SIG-M5 treated with dmso at 0.1 percent for 504 hours (cell line): ENCODE measurements at regions not wholly inside any gene's neighbourhood (a gene's known extent, or its start where the extent isn't known, plus 50 kb on each side); places are given as distances from the start of the nearest gene placed in this dataset.

Experiments
- DNase-seq: peaks from one replicate; lab custom pipeline; 2025; ENCODE audit not compliant: unreplicated experiment; lab: John Stamatoyannopoulos, UW

DNA sequence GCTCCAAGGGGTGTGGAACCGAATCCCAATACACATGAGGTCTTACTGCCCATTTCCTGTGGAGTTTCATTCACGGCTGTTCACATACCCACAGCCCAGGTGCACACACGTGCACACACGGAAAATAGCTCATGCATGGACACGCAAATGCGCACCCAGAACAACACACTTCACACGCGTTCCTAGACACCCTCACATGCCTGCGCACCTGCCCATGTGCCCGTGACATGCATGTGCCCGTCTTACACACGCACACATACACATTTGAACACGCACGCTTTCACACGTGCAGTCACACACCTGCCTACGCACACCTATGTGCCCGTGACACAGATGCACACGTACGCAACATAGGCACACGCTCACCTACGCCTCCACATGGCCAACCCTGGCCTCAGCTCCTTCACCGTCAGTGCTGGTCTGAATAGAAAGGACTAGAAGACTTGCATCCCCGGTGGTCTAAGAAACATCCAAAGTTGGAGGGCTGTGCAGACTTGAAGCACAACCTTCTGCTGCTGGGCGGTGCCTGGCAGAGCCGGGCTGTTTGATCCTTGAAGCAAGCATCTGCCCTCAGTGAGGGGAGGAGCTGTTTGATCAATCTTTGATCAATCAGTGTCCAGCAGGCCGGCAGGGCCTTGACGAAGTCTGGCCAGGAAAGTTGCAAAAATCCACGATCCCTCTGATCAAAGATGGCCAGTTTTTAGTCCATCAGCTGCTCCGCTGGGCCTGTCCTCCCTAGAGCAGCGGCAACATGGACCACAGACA, 164.7 kb downstream of the OLFM1 start:
- DNase-seq = no peak

DNA sequence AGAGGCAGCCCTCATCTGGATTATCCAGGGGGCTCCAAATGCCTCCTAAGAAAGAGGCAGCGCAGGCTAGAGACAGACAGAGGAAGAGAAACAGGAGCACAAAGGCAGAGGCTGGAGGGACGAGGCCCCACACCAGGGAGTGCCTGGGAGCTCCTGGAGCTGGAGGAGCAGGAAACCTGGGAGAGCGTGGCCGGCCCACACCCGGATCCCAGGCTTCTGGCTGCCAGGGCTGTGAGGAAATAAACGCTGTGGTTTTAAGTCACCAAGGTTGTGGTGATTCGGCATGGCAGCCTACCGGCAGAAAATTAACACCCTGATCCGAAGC, 165.5 kb downstream of the OLFM1 start:
- no peak for DNase-seq

DNA sequence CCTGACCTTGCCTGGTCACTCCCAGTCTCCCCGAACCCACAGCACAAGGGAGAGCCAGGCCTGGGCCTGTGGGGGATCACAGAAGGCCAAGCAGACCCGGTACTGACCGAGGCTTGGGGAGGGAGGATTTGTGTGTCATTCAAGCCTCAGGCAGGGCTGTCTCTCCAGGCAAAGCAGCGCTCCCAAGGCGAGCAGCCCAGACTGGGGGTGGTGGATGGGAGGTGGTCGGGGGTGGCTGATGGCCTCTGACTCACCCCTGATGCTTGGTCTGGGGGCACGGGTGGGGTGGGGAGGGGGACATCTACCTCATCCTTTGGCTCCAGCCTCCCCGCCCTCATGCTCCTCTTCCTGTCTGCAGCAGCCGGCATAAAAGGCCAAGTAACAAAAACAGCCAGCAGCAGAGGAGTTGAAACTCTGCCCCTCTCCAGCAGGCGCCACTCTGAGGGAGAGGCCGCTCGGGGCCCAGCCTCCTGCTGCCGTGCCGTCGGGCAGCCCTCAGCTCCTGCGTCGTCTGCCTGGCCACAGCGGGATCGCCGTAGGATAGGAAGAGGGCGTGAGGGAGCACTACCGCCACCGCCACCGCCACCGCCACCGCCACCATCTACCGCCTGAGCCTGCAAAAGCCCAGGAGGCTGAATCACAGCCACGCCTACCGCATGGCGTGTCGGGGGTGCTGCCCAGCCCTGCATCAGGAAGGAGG, 166.0 kb downstream of the OLFM1 start:
- DNase-seq = no peak

DNA sequence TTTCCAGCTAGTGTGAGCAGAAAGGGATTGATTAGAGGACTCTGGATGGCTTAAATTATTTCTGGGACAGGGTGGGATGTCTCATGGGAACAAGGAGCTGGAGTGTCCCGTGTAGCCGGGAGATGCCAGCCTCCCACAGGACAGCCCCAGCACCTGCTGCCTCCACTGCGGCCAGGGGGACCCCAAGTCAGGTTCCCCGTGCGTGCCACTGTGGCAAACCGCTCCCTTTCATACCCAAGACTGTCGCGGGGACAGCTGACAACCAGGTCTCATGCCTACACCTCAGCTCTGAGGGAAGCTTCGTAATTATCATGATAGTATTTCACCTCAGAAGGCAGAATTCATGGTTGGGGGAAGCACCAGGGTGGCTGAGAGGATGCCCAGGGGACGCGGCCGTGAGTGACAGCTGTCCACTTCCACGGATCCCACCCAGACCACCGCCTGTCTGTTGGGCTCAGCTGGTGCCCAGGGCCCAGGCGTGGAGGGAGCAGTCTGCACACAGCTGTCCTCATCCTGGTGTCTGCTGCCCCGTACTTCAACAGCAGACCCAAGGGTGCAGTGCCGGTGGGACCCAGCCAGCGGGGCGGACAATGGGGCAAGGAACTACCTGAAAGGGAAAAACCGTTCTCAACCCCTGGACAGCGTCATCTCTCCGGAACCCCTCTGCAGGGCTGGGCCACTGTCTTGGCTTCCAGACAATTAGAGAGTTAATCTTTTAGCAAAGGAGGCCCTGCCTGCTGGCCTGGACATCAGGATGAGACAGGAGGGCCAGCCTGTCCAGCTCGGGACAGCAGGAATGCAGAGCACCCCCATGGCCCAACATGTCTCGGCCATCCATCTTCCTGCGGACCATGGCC, 166.9 kb downstream of the OLFM1 start:
- no peak for DNase-seq

DNA sequence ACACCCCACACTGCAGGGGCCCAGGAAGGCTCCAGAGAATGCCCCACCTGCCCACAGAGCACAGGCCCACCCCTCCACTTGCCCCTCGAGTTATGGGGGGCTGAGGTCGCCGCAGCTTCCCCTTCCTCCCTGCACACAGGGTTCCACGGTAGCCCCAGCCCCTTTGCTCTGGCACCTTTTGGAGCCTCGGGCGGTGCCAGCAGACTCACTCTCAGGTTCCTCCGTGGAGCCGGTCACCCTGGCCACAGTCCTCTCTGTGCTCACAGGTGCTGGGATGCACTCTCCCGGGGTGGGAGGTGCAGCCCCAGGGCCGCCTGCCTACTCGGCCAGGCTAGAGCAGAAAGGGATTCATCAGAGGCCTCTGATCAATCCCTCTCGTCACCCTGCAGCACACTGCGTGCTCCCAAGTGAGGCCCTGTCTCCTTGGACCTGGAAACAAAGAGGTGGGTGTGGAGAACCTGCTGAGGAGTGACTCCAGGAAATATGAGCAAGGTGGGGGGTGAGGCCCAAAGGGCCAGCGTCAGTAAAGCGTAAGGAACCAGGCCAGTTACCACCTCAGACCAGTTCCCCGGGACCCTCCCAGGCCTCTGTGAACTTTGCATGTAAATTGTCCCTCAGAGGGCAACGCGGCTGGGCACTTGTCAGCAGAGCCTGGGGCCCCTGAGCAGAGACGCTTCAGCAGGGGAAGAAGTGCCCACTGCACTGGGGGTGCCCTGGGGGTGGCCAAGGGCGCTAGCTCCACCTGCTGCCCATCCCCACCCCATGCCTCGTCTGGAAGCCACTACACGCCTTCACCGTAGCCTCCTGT, 167.8 kb downstream of the OLFM1 start:
- DNase-seq = no peak

DNA sequence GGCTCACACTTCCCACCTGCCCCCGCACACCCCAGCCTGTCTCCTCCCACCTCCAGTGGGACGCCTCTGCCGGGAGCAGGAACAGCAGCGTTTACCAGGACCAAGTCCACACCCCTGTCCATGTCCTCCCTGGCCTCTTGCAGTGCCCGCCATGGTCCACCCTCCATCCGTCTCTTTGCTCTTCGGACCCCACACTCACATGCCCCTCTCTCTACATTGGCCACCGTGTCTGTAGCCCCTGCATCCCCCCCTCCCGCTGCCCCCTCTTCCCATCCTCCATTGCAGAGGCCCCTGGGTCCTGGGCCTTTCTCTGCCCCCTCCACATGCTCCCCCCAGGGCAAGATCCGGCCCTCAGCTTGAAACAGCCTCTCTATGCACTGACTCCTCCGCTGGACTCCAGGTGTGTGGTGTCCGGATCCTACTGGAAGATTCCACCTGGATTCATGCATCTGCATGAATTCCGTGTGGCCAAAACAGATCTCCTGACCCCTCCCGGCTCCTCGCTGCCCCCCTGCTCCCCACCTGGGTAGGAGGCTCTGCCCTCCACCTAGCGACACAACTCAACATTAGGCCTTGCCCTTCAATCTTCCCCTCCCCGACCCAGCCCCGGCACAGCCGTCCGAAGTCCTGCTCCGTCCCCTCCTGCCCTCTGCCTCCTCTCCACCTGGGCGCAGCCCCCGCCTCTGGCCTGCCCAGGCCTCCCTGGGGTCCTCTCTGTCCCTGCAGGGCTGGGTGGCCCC, 168.5 kb downstream of the OLFM1 start:
- DNase-seq = no peak

DNA sequence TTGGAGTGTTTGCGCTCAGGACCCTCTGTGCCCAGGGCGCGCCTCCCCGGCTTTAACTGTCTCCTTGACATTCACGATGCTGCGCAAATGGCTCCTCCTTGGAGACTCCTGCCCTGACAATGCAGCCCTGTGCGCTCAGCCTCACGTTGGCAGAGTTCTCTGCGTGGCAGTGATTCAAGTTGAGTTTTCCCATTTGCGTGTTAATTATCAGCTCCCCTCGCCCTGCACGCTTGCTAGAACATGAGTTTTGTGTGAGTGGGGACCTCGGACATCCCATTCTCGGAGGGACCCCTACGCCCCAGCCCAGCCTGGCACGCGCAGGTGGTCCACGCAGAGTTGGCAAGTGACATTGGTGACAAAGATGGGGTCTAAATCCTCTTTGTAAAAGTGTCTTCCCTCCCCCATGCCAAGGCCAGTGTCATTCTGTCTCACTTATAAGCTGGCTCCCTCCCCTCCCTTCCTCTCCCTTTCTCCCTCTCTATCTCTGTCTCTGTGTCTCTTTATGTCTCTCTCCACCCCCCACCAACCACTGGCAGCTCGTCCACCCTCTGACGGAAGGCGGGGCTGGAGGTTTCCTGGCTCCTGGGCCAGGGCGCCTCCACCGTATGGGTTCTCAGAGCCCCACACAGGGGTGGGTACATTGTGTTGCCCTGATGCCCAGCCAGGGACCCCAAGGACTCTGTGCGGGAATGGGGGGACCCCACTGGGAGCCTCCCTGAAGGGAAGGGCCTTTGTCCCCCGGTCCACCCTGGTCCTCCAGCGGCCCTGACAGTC, 169.3 kb downstream of the OLFM1 start:
- no peak for DNase-seq

DNA sequence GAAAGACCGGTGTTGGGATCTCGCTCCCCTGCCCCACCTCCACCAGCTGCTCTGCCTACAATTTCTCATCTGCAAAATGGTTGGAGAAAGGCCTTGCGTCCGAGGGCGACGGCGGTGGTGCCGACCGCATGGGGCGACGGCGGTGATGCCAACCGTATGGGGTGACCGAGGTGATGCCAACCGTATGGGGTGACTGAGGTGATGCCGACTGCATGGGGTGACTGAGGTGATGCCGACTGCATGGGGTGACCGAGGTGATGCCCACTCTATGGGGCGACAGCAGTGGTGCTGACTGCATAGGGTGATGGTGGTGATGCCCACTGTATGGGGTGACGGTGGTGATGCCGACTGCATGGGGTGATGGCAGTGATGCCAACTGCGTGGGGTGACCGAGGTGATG, 171.0 kb downstream of the OLFM1 start:
- DNase-seq = no peak

DNA sequence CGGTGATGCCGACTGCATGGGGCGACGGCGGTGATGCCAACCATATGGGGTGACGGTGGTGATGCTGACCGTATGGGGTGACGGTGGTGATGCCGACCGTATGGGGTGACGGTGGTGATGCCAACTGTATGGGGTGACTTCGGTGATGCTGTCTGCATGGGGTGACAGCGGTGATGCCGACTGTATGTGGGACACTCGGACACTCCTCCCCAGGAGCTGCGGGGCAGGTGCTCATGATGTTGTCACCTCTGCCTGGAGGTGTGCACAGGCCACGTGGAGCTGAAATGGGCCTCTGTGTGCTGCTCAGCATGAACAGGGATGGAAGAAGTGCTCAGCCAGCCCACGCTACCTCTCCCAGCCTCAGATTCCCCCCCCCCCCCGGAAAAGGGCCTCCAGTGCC, 171.8 kb downstream of the OLFM1 start:
- DNase-seq = no peak

DNA sequence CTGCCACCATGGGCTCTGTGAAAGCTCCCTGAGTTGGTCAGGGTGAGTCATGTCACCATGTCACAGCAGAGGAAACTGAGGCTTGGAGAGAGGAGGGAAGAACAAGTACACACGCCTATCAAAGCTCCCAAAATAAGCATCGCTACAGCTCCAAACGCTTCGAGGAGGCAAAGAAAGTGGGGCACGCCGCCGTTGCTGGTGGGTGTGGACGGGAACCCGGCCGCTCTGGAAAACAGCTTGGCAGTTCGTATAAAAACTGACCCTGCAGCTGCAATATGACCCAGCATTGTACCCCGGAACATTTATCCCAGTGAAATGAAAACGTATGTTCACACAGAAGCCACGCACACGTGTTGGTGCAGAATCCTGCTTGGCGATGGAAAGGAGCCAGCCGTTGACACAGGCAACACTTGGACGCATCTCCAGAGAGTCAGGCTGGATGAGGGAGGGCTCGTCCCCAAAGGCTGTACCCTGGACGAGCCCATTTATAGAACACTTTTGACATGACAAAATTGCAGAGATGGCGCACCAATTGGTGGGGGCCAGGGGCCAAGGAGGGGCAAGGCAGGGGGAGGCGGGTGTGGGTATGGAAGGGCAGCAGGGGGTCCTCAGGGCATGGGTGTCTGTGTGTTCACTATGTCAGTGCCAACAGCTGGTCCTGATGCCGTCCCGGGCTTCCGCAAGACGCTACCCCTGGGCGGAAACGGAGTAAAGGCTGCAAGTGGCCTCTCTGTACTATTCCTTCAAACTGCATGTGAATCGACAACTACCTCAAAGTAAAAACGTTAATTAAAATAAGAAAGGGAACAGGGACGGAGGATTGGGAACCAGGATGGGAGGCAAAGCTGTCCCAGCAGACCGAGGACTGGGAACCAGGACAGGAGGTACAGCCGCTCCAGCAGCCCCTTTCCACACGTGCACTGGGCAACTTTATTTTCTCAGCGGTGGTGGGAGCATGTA, 173.0 kb downstream of the OLFM1 start:
- no peak for DNase-seq

DNA sequence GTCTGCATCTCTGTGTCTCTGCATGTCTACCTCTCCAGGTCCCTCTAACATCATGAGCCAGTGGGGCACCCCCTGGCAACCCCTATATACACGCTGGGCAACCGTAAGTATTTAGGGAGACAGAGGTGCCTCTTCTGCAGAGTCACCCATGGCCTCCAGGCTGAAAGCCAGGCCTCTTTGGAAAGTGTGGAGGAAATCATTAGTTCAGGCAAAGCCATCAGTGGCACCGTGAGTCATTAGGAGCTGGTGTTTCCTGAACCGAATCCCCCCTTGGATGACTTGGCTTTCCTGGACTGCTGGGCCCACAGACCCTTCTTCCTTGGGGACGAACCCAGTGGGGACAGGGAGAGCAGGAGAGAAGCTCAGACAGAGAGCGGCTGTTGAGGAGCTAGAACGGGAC, 174.8 kb downstream of the OLFM1 start:
- DNase-seq = no peak

DNA sequence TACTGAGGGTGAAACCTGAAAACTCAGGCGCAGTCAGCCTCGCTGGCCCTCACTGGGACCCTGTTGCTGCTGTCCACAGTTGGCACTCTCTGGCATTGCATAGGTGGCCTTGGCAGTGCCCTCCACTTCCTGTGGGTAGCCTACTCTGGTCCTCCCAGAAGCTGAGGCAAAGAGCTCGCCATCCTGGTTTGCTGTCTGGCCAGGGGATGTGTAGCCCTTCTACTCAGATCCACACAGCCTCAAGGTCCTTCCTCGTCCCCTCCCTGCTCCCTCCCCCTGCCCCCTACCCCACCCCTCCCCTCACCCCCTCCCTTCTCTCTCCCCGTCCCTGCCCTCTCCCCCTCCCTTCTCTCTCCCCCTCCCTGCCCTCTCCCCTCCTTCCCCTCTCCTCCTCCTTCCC, 176.0 kb downstream of the OLFM1 start:
- DNase-seq = no peak

DNA sequence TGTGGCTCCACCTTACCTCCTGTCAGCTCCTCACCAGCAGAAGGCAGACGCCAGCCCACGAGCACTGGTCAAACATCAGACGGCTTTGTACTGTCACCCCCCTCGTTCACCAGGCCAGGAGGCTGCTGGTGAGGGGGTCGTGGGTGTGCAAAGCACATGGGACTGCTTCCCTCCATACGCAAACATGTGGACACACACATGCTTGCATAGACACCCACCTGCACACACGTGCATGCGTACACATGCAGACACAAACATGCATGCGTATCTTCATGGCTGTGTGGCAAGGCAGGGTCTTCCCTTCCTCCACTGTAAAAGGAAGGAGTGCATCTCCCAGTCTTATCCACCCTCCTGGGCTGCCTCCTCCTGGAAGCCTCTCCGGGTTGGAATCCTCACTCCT, 178.5 kb downstream of the OLFM1 start:
- no peak for DNase-seq

DNA sequence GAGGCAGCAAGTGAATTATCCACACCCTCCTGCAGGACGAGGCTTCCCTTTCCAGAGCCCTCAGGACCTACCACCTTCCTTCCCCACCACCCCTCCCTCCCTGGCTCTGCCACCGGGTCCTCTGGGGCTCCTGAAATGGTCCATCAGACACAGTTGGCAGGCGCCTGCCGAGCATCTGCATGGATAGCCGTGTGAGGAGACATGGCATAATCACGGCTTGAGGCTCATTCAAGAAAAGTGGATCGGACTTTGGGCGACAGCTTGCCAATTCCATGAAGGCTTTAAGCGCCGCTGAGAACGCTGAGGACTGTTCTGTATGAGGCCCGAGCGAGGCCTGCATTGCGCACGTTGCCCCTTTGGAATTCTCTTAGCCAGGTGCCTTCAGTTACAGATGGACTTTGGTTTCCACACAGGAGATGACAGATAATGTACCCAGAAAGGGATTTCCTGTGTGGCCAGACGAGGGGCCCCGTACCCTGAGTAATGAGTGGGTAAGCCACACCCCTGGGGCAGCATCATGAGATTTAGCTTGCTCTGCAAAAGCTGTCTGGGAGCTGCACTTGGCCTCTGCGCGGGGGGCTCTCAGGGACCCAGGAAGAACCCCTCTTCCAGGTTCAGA, 179.8 kb downstream of the OLFM1 start:
- no peak for DNase-seq

DNA sequence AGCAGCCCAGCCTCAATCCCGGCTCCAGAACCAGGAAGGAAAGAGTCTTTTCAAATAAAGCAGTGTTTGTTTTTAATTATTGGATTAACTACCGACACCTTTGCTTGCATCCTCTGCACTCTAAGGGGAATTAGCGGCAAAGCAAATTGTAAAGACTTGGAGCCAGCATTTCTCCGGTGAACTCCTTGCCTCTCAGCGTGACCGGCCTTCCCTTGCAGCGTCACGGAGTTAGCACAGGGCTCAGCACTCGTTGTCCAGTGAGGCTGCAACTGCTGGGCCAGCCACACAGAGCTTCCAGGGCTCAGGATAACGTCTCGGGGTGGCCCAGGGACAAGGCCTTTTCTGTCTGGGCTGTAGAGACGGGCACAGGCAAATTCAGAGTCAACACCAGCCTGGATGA, 180.6 kb downstream of the OLFM1 start:
- no peak for DNase-seq

DNA sequence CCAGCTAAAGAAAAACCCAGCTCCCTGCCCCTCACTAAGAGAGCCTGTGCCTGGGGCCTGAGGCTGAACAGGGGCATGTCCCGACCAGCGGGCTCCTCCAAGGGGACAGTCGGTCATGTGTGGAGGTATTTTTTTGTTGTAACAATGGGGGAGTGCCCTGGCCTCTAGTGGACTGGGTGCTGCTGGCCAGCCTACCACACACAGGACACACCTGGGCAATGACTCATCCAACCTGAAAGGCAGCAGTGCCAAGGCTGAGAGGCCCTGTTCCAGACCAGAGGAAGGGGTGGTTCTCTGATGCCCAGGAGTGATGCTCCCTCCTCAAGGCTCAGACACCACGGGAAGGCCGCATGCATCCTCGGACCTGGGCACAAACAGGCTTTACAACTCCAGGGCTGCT, 181.5 kb downstream of the OLFM1 start:
- DNase-seq = no peak

DNA sequence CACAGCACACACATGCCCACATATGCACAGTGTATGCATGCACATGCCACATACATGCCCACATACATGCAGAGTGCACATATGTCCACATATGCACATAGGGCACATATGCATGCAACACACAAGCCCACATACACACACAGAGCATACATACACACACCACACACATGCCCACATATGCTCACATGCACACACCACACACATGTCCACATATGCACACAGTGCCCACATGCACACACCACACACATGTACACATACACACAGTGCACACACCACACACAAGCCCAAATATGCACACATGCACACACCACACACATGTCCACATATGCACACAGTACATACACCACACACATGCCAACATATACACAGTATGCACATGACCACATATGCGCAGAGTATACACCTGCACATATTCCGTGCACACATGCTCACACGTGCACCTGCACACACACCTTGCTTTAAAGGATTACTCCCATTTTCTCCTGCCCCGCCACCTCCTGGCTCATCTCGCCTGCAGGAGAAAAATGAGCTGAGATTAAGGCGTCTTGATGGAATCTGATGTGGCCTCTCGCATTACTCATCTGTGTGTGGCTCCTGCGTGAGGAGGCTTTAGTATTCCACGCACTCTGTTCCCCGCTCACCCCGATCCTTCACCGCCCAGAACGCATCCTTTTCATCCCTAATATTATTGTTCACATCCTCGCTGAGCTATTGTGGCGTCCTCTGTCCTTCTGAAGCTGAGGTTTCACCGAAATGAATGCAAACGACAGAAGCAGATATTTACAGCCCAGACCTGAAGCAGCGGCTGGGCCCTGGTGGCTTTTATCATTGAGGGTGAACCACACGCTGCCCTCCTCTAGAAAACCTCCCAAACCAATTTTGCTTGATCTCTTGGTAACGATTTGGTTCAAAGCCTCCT, 182.7 kb downstream of the OLFM1 start:
- no peak for DNase-seq
